SIG-M5 treated with dmso at 0.1 percent for 504 hours (cell line): ENCODE measurements at regions not wholly inside any gene's neighbourhood (a gene's known extent, or its start where the extent isn't known, plus 50 kb on each side); places are given as distances from the start of the nearest gene placed in this dataset.

Experiments
- DNase-seq: peaks from one replicate; lab custom pipeline; 2025; ENCODE audit not compliant: unreplicated experiment; lab: John Stamatoyannopoulos, UW

- DNase-seq = no peak
Measured at GRCh38 chr10:128461991-128462390, 335.8 kb upstream of the MKI67 start.

- no peak for DNase-seq
Measured at GRCh38 chr10:128462844-128463243, 336.6 kb upstream of the MKI67 start.

DNA sequence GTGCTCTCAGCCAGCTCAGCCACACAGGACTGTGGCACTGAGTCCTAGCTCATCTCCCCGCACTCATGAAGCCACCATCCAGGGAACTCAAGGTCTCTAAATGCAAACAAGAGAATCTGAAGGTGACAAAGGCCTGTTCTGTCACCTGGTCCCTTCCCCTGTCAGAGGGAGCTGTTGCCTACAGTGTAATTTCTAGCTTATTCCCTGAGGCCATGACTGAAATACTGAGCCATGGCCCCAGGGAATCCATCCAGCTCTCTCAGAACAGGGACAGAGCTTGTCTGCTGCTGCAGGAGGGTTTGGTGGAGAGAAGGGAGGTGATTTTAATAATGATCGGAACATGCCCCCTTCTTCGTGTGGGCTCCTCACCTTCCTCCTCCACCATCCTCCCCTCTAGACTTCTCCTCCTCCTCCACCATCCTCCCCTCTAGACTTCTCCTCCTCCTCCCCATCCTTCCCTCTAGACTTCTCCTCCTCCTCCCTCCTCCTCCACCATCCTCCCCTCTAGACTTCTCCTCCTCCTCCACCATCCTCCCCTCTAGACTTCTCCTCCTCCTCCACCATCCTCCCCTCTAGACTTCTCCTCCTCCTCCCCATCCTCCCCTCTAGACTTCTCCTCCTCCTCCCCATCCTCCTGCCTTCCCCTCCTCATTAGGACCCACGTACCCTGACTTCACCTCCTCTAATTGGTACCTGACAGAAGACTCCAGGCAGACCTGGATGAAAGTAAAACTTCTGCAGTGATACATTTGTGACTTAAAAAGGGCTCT lies 338.0 kb upstream of the MKI67 start:
- peak; percentile 1 for DNase-seq

DNA sequence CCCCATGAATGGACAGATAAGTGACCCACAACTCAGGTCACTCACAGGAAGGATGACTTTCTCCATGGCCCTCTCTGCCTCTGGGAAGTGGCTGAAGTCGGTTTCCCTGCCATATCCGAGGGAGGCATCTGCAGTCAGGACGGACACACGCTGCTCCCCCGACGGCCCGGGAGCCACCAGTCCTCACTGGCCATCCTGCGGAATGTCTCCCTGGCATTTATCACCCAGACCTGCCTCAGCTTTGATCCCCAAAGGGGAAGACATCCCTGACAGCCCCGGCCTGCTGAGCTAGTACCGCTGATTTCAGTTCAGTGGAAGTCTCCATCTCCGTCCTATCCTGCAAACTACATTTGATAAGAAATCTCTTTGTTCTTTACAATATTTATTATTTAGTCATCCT lies 339.5 kb upstream of the MKI67 start:
- no peak for DNase-seq

- DNase-seq = no peak
Measured at GRCh38 chr10:128466831-128467371, 340.7 kb upstream of the MKI67 start.

- no peak for DNase-seq
Measured at GRCh38 chr10:128468462-128468861, 342.2 kb upstream of the MKI67 start.

- DNase-seq = no peak
Measured at GRCh38 chr10:128469515-128469914, 343.3 kb upstream of the MKI67 start.

GRCh38 chr10:128470321-128470965 lies 344.2 kb upstream of the MKI67 start:
- DNase-seq = no peak

- no peak for DNase-seq
Measured at GRCh38 chr10:128471151-128471550, 344.9 kb upstream of the MKI67 start.

DNA sequence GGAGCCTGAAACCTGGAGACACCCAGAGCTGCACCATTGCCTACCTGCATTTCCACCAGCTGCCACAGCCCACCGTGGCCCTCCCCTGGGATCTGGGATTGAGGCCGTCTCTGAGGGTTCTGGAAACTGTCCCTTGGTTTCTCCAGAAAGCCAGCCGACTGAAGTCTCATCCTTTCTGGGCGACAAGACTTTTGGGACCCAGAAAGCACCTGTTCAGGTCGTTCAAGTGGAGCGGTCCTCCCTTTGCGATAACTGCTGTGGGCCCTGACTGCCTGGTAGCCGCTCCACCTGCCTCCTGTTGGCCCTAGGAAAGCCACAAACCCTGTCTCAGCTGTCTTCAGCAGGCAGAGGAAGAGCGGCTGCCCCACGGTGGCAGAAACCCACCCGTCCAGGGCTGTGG lies 346.0 kb upstream of the MKI67 start:
- no peak for DNase-seq

GRCh38 chr10:128473396-128473795 lies 347.2 kb upstream of the MKI67 start:
- DNase-seq = no peak

GRCh38 chr10:128473911-128474310 lies 347.7 kb upstream of the MKI67 start:
- DNase-seq = no peak

DNA sequence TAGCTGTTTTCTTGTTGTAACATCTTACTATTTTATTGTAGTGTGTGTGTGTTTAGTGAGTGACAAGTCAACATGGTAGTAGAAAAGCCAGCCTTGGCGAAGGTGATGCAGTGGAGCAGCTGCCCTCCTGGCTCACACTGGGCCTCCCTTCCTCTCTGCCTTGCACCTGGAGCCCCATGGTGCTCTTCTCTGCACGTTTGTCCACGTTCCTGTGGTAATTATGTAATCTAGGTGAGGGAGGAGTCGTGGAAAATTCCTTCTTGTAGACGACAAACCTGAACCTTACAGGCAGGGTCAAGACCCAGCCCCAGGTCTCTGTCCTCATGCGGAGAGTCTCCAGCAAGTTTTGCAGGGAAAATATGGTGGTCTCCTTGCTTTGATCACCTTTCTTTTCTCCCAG lies 348.3 kb upstream of the MKI67 start:
- DNase-seq = no peak

- DNase-seq = no peak
Measured at GRCh38 chr10:128475686-128476367, 349.6 kb upstream of the MKI67 start.

GRCh38 chr10:128476368-128476725 lies 350.1 kb upstream of the MKI67 start:
- no peak for DNase-seq

DNA sequence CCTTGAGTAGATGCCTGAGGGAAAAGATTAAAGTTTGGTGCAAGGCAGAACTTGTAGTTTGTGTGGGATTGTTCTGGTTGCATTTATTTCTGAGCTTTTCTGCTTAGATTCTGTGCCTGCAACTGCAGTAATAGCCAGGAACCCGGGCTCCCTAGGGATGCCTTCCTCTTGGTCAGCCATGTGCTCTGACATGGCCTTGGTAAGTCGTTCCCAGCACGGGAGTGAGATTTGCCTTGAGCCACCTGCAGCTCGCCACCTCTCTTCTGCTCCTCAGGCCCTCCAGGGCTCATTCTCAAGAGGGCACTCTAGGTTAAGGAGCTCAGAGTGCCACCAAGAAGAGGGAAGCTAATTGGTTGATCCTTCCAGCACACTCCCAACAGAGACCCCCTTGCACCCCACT lies 350.6 kb upstream of the MKI67 start:
- DNase-seq = no peak

- DNase-seq = no peak
Measured at GRCh38 chr10:128480601-128481000, 354.4 kb upstream of the MKI67 start.

DNA sequence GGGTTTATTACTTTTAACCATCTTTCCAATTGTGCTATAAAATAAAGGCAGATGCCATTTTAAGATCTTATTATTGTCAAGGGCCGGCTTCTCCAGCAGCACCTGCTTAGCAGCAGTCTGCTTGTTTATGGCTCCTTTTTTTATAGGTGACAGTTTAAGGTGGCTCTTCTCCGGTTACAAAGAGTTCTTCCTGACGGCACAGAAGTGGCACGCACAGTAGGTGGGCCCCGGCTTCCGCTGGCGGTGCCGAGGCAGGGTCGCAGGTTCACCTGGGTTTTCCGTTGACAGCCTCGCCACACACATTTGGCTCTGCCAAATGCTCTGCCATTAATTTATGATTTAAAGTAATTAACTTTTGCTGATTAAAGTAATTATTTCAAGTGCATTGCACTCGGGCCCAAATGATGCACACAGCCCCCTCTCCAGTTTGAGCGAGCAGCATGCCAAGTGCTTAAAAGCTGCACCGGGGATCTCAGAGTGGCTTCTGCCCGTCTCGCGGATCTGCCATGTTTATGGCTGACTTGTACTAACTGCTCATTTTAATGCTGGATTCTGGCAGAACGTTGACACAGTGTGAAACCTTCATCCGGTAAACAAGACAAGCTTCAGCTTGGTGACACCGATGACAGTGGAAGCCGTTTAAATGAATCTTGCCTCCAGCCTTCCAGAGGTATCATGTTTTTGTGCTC lies 355.1 kb upstream of the MKI67 start:
- DNase-seq = no peak

DNA sequence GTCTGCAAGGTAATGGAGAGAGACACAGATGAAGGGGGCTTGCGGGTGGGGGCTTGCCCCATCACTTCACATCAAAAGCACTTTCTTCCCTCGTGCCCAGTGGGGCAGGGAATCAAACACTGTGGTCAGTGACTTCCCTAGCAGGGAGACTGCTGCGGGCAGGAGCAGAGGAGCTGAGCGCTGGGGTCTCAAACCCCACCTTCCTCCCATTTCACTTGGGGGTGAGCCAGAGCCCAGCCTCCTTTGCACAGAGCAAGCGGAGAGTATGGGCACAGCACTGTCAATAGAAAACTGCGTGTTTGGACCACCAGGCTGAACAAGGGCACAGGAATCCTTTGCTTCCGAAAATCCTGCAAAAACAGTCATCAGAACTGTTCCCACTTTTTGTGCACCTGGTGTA lies 355.8 kb upstream of the MKI67 start:
- DNase-seq = no peak

GRCh38 chr10:128483216-128483615 lies 357.0 kb upstream of the MKI67 start:
- no peak for DNase-seq

GRCh38 chr10:128484041-128484440 lies 357.8 kb upstream of the MKI67 start:
- no peak for DNase-seq
